Amygdala (tissue), 56 donors: ENCODE measurements at regions not wholly inside any gene's neighbourhood (a gene's known extent, or its start where the extent isn't known, plus 50 kb on each side); places are given as distances from the start of the nearest gene placed in this dataset.

Source experiments
- DNase-seq, 56 donors: peaks; one replicate each; lab custom pipeline; 2025; lab: John Stamatoyannopoulos, UW

DNA sequence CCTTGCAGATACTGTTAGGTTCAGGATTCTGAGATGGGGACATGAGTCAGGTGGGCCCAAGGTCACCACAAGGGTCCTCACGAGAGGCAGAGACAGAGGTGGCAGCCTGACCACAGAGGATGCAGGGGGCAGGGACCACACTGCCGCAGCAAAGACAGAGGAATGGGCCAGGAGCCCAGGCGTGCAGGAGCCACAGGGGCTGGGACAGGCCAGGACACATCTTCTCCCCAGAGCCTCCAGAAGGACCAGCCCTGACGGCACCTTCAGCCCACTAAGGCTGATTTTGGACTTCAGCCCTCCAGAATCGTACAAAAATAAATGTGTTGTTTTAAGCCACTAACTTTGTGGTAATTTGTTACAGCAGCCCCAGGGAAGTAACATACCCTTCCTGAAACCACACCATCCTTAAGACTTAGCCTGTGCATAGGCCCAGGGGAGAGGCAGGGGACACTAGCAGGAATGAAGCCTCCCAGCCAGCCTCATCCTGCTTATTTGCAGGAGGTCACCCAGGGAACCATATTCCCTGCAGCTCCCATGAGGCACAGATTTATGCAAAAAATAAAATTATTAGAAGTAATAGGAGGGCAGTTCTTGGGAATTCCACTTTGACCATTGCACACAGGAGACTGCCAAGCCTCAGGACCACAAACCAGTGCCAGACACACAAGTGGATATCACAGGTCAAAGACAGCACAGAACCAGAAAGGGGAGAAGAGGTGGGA lies 119.3 kb upstream of the CST7 start:
- no peak for DNase-seq

DNA sequence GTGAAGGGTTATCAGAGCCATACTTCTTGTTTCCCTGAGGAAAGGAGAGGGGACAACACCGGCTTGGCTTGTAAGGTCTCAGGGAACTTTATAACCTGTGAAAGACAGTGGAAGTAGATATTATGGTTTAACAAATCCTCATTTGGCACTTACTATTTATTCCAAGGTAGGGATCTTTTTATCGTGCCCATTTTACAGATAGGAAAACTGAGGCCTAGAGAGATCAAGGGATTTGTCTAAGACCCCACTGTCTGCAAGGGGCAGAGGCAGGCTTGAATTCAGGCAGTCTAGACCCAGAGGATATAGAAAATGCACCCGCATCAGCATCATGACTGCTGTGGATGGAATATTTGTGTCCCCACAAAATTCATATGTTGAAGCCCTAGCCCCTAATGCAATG lies 118.4 kb upstream of the CST7 start:
- DNase-seq: no peak

DNA sequence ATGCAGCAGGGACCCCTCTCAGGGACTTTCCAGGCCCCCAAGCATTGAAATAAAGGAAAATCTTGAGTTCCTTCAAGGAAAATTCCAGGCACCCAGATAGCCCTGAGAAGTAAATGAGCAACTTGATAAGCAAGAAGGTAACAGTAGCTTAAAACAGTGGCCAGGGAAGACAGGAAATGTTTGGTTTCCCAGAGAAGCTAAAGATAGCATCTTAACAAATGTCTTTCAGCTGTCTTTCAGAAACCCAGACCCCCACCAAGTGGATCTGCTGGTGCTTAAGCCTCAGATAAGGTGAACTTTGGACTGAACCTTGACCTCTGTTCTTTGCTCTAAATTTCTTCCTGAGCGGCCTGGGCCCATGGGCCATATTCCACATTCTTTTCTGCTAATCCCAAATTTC lies 117.8 kb upstream of the CST7 start:
- no peak for DNase-seq

DNA sequence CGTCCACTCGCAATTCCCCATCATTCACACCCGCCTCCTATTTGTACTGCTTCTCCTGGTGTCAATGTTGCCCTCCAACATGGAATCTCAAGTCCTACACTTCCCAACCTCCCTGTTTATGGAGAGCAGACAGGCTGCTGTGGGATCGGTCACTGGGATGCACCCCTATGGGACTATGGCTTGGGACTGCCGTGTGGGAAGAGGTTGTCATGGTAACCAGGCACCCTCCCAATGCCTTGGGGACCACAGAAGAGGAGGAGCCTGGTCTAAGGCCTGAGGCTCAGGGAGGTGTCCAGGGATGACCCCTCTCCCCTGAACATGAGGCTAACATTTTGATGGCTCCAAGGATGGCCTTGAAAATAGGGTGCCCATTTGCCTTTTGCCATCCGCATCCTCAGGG lies 116.6 kb upstream of the CST7 start:
- DNase-seq: no peak

GRCh38 chr20:24833592-24833991 lies 115.5 kb upstream of the CST7 start:
- DNase-seq: no peak

GRCh38 chr20:24834310-24834709 lies 114.8 kb upstream of the CST7 start:
- no peak for DNase-seq

- no peak for DNase-seq
Measured at GRCh38 chr20:24835195-24835594, 113.9 kb upstream of the CST7 start.

- DNase-seq: no peak
Measured at GRCh38 chr20:24836041-24836533, 113.0 kb upstream of the CST7 start.

- no peak for DNase-seq
Measured at GRCh38 chr20:24836661-24837299, 112.3 kb upstream of the CST7 start.

DNA sequence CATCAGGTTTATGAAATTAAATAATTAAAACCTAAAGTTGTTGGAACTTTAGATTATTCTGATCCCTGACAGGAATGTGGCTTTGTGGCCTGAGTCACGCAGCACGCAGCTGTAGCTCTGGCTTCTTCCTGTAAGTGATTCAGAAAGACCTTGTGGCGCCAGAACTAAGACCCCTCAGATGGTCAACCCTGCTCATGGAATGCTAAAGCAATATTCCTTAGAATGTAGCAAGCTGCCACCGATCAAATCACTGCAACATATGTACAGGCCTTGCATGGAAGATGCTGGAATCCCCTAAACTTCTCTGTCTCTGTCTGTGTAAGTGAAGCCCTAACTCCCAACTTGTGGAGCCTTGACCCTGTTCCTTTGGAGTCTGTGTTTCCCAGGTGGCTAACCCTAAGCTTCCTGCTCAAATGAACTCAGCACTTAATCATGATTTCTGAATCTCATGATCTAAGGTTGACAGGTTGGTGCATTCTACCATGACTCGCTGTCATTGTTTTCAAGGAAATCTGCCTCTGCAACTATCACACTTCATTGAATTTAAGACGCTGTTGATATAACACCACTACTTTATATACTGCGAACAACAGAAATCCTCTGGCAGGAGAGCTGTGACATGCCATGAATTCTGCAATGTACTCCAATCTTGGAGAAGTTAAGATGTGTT lies 111.2 kb upstream of the CST7 start:
- no peak for DNase-seq

DNA sequence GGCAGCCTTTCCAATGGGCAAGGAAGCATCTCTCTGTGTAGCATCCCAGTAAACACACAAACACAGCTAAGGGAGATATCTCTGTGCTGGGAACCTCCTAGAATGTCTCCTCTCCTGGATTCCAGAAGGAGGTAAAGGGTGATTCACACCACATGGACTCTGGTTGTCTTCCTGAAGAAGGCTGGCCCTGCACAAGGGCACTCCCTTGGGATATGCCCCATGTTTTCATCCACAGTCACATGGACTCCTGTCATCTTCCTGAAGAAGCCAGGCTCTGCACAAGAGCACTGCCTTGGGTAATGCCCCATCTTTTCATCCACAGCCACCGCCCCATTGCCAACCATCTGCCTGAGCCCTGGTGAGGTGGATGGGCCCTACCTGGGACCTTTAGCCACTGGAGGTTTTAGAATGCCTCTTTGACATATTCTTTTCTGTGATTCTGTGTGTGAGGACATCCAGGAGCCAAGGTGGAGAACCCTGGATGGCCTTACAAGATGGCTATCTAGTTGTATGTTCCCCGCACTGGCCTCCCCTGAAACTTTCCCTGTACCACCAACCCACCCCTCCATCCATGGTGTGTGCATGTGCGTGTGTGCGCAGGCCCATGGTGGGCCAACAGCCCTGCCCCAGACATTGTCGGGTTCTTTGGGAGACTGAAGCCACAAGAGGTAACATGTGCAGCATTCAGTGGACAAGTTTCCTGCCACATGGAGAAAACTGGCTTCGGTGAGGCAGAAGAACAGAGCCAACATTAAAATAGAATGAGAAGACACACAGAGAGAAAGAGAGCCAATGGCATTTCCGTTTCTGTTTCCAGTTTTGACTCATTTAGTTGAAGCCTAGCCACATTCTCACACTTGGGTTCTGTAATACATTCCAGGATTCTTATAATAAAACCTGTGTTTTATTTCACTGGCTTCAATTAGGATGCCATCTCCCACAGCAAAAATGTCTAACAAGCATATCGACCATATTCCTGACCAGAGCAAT lies 110.2 kb upstream of the CST7 start:
- no peak for DNase-seq

DNA sequence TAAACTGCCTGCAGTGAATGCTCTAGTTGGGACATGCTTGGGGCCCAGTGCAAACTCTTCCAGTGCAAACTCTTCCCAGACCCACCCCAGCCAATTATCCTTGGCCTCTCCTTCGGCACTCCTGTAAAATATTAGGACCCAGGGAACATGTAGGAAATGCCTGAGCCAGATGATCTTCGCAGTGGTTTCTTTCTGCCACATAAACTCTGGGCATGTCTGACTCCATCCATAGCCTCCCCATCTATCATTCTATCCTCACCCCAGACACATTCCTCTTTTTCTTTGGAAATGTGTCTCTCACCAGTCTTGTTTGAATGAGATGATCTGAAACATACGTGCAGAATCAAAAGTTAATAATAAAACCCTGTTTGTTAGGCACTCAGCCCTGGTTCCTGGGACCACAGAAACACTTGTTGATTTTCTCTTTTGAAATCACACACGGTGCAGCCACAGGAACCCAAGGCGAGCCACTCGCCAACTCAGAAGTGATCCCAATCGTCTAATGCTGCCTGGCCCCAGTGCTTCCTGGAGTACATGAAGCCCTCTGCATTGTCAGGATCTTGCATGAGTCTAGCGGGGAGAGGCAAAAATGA lies 108.9 kb upstream of the CST7 start:
- no peak for DNase-seq

GRCh38 chr20:24842274-24842917 lies 106.7 kb upstream of the CST7 start:
- no peak for DNase-seq

DNA sequence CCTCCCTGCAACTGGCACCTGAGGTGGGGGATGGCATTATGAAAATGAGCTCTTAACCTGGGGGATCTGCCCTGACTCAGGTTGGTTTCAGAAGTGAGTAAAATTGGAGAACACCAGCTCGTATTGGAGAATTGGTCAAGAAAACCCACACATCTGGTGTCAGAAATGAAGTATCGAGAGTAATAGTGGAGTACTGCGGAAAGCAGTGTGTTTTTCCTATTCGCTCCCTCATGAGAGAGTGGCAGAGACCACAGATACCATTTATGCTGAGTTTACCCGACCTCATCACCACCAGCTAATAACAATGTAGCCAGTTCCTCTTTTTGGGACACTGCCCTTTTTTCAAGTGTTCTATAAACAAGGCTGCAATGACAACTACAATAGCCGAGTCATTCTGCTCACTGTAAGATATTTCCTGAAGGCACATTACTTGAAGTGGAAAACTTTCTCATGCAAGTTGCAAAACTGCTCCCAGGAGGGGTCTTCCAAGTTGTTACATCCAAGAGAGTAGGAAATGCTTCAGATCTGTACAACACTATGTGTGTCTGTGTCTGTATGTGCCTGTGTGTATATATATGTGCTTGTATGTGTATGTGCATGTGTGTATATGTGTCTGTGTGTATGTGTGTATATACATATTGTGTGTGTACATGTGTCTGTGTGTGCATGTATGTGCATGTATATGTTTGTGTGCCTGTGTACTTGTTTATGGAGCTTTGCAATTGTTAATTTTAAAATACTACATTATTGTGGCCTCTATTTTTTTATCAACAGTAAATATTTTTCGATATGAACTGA lies 106.0 kb upstream of the CST7 start:
- no peak for DNase-seq

- DNase-seq: no peak
Measured at GRCh38 chr20:24850176-24850575, 98.9 kb upstream of the CST7 start.

DNA sequence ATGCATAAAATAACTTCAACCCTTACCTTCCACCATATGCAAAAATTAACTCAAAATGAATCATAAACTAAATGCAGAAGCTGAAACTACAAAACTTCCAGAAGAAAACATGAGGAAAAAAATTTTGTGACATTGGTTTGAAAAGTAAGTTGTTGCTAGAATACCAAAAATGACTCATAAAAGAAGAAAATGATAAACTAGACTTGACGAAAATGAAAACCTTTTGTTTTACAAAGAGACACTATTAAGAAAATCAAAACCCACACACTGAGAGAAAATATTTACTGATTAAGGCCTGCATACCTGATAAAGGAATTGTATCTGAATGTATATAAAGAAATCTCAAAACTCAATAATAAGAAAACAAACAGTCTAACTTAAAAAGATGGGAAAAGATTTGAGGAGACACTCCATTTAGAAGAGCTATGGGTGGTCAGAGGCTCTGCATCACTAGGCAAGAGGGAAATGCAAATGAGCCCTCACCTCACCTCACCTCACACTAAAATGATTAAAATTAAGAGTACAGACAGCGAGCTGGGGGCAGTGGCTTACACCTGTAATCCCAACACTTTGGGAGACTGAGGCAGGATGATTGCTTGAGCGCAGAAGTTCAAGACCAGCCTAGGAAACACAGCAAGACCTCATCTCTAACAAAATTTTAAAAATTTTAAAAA lies 97.6 kb upstream of the CST7 start:
- DNase-seq: no peak

GRCh38 chr20:24853916-24854315 lies 95.2 kb upstream of the CST7 start:
- no peak for DNase-seq

- DNase-seq: no peak
Measured at GRCh38 chr20:24855848-24856247, 93.2 kb upstream of the CST7 start.
